T-helper 17 cell (primary cell): ENCODE measurements at regions not wholly inside any gene's neighbourhood (a gene's known extent, or its start where the extent isn't known, plus 50 kb on each side); places are given as distances from the start of the nearest gene placed in this dataset.

ENCODE experiments used
- ATAC-seq: fragments of 150-1000 bp; cut with Tn5 transposase; 2 replicates; pipeline ENCODE4 v1.10.0; 2021; ENCODE audit warnings: mild to moderate bottlenecking, moderate library complexity
- DNase-seq, 3 donors: peaks; one replicate each; pipeline versions ENCODE4 v3.0.0 to v3.0.0-alpha.2; 2020 to 2021
- H3K9me3 ChIP-seq: one replicate; pipeline ENCODE4 v1.7.0; 2013; ENCODE audit warnings: low read length, mild to moderate bottlenecking; ENCODE audit not compliant: control insufficient read depth, poor library complexity, severe bottlenecking
- H3K27ac Mint-ChIP-seq: one replicate; pipeline ENCODE4 v1.8.0; 2022; ENCODE audit warnings: mild to moderate bottlenecking, moderate library complexity, mixed read lengths
- H3K27me3 Mint-ChIP-seq: one replicate; pipeline ENCODE4 v1.8.0; 2022; ENCODE audit warnings: mixed read lengths
- H3K36me3 Mint-ChIP-seq: one replicate; pipeline ENCODE4 v1.8.0; 2022; ENCODE audit warnings: low read depth, mixed read lengths
- H3K4me1 Mint-ChIP-seq: one replicate; pipeline ENCODE4 v1.8.0; 2022; ENCODE audit warnings: mild to moderate bottlenecking, mixed read lengths
- H3K4me3 Mint-ChIP-seq: one replicate; pipeline ENCODE4 v1.8.0; 2022; ENCODE audit warnings: mild to moderate bottlenecking, moderate library complexity, mixed read lengths

GRCh38 chr14:104517867-104518266 is 61.7 kb upstream of the C14orf180 start:
- Mint-ChIP-seq H3K4me1 (no peaks in the 10 kb centered on the region), H3K36me3 (no peaks in the 10 kb centered on the region), H3K27ac (no peak overlapping the region), H3K4me3 (no peak overlapping the region), H3K27me3 (peaks cover 17% of the 10 kb centered on the region)
- no peak for DNase-seq
- no peaks in the 10 kb centered on the region for H3K9me3 ChIP-seq
- ATAC-seq: no peak

DNA sequence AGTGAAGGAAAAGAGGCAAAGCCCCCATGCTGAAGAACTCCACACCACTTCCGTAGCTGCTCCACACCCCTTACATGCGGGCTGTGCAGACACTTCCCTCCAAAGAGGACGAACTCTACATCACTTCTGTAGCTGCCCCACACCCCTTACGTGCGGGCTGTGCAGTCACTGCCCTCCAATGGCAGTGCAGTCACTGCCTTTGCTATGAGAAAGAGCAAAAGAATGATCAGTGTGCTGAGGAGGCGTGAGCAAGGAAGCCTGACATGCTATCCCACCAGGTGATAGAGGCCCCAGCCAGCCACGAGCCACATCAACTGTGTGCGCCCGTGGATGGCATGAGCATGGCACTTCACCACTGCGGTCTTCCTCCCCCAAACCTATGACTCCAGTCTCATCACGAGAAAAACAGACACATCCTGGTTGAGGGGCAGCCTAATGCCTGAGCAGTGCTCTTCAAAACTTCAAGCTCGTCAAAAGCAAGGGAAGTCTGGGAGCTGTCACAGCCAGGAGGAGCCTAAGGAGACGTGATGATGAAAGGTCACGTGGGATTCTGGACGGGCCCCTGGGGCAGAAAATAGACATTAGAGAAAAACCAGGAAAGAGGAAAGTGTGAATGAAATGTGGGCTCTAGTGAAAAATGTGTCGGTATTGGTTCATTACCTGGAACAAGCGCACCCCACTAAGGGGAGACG is 60.8 kb upstream of the C14orf180 start:
- DNase-seq (no peak), ATAC-seq (no peak)
- H3K4me3 Mint-ChIP-seq: peak overlapping the region; percentile 28
- H3K9me3 ChIP-seq: no peaks in the 10 kb centered on the region
- H3K27ac Mint-ChIP-seq: no peak overlapping the region
- H3K36me3 Mint-ChIP-seq: no peaks in the 10 kb centered on the region
- H3K27me3 Mint-ChIP-seq: peaks cover 17% of the 10 kb centered on the region
- no peaks in the 10 kb centered on the region for H3K4me1 Mint-ChIP-seq

DNA sequence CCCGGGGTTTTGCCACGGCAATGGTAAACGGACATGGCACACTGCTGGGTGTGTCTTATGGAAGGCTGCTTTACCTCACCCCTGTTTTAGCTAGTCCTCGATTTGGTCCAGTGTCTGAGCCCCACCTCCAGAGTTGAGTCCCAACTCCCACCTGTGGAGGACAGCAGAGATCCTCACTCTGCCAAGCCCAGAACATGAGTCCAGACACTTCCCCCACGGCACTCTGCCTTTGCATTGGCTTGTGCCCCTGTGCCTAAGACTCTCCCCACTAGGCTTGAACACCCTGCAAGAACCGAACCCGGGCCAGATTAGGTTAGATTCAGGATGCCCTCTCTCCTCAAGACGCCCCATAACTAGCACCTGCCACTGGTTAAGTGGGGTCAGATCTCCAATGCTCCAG is 59.8 kb upstream of the C14orf180 start:
- Mint-ChIP-seq H3K27ac (no peak overlapping the region), H3K27me3 (peaks cover 9% of the 10 kb centered on the region), H3K4me3 (no peak overlapping the region), H3K36me3 (no peaks in the 10 kb centered on the region), H3K4me1 (no peaks in the 10 kb centered on the region)
- DNase-seq (no peak), ATAC-seq (no peak)
- no peaks in the 10 kb centered on the region for H3K9me3 ChIP-seq

DNA sequence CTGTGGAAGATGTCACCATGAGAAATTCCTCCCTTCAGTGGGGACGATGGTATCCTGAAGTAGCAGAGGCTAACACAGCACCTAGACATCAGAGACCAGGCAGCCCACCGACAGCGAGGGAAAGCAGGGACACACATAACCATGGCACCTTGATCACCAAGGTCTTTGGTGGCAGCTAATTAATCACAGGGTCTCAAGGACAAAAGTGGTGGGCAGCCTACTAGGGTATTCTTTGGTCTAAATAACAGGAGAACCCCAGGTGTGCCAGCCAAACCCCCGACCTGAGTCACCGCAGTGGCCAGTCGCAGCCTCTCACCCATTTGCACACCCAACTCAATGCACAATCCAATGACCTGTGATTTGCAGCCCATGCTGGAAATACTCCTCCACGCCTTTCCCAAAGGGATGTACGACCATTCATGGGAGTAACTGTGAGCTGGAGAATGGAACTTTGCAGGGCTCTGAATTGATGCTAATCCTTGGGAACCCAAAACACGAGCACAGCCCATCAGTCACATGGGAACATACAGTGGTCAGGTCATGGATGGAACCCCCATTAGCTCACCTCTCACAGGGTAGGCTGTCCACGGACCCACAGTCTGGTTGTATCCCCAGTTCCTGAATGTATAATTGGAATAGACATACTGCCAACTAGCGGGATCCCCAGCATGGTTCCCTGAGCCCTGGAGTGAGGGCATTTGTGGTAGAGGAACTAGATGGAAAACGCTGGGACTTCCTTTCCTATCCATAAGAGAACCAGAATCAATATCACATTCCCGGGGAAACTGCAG is 58.7 kb upstream of the C14orf180 start:
- no peaks in the 10 kb centered on the region for H3K9me3 ChIP-seq
- H3K4me1 Mint-ChIP-seq: no peaks in the 10 kb centered on the region
- no peaks in the 10 kb centered on the region for H3K36me3 Mint-ChIP-seq
- peaks cover 5% of the 10 kb centered on the region for H3K27me3 Mint-ChIP-seq
- ATAC-seq (no peak), DNase-seq (no peak)
- H3K4me3 Mint-ChIP-seq: no peak overlapping the region
- no peak overlapping the region for H3K27ac Mint-ChIP-seq

DNA sequence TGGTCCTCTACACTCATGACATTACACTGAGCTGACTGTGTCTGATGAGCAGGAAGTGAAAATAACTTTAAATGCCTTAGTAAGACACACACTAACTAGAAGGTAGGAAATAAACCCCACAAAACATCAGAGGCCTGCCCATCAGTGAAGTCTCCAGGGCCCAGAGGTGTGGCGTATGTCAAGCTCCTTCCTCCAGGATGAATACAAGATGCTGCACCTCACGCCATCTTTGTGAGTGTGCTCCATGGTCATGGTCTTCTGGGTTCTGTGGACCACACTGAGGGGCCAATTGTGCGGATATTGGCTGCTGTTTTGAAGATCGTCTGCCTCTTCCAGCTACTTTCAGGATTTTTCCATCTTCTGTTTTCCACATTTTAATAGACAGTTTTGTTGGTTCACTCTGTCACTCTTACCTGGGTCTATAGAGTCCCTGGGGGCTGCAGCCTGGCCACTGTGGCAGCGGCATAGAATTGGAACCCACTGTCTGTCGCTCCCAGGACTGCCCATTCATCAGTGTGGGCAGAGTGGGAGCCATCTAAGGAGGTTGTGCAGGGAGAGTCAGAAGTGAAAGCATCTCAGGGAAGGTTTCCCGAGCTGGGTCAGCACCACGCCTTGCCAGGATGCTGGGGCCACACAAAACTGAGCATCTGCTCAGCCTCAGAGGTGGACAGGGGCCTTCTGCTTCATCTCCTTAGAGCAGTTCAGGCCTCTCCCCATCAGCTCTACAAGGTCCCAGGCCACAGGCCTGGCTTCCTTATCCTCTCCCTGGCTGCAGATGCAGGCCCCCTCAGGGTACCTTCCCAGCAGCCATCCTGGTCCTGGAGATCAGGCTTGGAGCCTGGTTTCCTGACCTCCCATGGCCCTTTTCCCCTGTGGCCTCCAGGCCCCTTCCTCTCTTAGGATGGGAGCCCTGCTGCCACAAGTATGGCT is 57.5 kb upstream of the C14orf180 start:
- ATAC-seq (no peak), DNase-seq (no peak)
- Mint-ChIP-seq H3K27ac (no peak overlapping the region), H3K36me3 (no peaks in the 10 kb centered on the region), H3K27me3 (peaks cover 5% of the 10 kb centered on the region), H3K4me3 (no peak overlapping the region), H3K4me1 (no peaks in the 10 kb centered on the region)
- no peaks in the 10 kb centered on the region for H3K9me3 ChIP-seq

DNA sequence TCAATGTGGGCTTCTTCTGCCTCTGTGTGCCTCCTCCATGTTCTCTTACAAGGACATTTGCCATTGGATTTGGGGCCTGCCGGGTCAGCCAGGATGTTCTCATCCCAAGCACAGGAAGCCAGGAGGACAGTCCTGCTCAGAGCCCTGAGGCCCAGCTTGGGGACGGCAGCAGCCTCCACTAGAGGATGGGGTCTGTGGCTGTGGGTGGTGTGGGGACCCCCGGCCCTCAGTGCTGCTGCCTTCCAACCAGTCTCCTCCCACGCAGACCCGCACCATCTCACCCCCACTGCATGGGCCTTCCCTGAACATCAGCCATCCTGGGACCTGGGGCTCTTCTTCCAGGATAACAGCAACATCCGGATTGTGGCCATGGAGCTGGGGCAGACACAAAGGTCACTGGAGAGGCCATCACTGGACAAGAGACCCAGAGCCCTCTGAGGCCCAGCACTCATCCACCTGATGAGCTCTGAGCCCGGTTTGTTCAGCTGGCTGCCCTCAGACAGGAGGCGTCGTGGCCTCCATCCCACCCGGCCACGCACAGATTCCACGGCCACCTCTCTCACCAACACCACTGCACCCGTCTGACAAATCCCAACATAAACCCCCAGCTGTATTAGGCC is 56.5 kb upstream of the C14orf180 start:
- Mint-ChIP-seq H3K27me3 (peaks cover 5% of the 10 kb centered on the region), H3K27ac (no peak overlapping the region), H3K36me3 (no peaks in the 10 kb centered on the region), H3K4me3 (no peak overlapping the region), H3K4me1 (no peaks in the 10 kb centered on the region)
- no peak for DNase-seq
- peaks cover 3% of the 10 kb centered on the region for H3K9me3 ChIP-seq
- no peak for ATAC-seq

DNA sequence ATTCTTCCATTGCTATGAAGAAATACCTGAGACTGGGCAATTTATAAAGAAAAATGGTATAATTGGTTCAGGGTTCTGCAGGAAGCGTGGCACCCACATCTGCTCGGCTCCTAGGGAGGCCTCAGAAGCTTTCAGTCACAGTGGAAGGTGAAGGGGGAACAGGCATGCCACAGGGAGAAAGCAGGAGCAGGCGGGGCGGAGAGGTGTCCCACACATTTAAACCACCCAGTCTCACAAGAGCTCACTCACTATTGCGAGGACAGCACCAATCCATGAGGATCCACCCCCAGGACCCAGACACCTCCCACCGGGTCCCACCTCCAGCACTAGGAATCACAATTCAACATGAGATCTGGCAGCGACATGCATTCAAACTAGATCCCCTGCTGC is 56.0 kb upstream of the C14orf180 start:
- ATAC-seq (no peak), DNase-seq (no peak)
- peaks cover 3% of the 10 kb centered on the region for H3K9me3 ChIP-seq
- Mint-ChIP-seq H3K36me3 (no peaks in the 10 kb centered on the region), H3K4me1 (no peaks in the 10 kb centered on the region), H3K4me3 (no peak overlapping the region), H3K27ac (no peak overlapping the region), H3K27me3 (peaks cover 5% of the 10 kb centered on the region)

DNA sequence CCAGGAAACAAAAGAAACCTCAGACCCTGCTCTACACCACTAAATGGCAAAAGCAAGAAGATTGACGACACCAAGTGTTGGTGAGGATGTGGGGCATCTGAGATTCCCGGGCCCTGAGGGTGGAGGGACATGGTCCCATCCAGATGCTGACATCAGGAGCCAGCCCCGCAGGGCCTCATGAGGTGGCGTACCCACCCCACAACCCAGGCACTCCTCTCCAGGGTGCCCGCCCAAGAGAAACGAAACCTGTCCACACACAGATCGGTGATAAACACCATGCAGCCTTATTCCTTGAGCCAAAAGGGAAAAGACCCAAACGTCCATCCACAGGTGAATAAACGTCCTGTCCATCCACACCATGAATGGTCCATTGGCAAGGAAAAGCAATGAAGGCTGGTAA is 54.8 kb upstream of the C14orf180 start:
- Mint-ChIP-seq H3K4me3 (no peak overlapping the region), H3K27me3 (no peaks in the 10 kb centered on the region), H3K4me1 (no peaks in the 10 kb centered on the region), H3K27ac (no peak overlapping the region), H3K36me3 (no peaks in the 10 kb centered on the region)
- ATAC-seq (no peak), DNase-seq (no peak)
- H3K9me3 ChIP-seq: peaks cover 3% of the 10 kb centered on the region

- Mint-ChIP-seq H3K4me3 (no peak overlapping the region), H3K27me3 (no peaks in the 10 kb centered on the region), H3K27ac (no peak overlapping the region), H3K36me3 (no peaks in the 10 kb centered on the region), H3K4me1 (no peaks in the 10 kb centered on the region)
- peaks cover 3% of the 10 kb centered on the region for H3K9me3 ChIP-seq
- DNase-seq: no peak
- no peak for ATAC-seq
Observed at GRCh38 chr14:104526723-104527645, 52.6 kb upstream of the C14orf180 start.

DNA sequence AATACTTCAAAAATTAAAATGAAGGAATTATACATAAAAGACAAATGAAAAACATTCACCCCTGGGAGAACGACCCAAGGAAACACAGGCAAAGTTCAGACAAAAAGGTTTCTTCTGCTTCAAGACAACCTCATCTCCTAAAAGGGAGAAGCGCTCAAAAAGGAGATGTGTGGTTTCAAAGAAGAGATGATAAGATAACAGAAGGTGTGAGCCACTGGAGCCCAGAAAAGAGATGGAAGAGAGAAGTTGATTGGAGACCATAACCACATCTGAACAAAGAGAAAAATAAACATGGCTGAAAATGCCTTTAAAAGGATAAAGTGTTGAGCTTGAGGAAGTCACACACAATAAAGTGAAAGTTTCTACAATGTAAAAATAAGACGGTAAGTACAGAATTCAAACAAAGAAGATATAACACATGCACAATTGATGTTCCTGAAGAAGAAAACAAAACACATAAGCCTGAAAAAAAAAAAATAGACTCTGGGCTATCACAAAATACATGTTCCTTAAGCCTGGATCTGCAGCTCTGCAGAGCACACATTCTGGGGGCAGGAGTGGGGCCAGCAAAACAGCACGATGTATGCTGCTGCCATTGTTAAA is 51.6 kb upstream of the C14orf180 start:
- DNase-seq: no peak

DNA sequence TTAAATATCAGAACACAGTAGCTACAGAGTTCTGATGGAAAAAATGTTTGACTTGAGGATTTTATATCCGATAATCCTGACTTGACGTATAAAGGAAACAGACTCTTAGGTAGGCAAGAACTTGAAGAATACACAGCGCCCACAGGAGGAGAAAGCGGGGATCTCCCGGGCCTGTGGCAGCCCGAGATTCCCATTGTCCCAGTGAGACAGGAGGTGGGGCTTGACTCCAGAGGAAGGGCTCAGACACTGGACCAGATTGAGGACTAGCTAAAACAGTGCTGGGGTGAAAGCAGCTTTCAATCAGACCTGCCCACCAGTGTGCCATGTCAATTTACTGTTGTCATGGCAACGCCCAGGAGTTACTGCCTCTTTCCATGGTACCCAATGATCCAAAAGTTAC is 51.1 kb upstream of the C14orf180 start:
- Mint-ChIP-seq H3K36me3 (no peaks in the 10 kb centered on the region), H3K27ac (no peak overlapping the region), H3K4me3 (no peak overlapping the region), H3K4me1 (no peaks in the 10 kb centered on the region), H3K27me3 (no peaks in the 10 kb centered on the region)
- peaks cover 3% of the 10 kb centered on the region for H3K9me3 ChIP-seq
- no peak for DNase-seq
- ATAC-seq: no peak

More for the DNA sequence above, 51.6 kb upstream of the C14orf180 start:
- Mint-ChIP-seq H3K27me3 (no peaks in the 10 kb centered on the region), H3K36me3 (no peaks in the 10 kb centered on the region), H3K27ac (no peak overlapping the region), H3K4me3 (no peak overlapping the region), H3K4me1 (no peaks in the 10 kb centered on the region)
- H3K9me3 ChIP-seq: peaks cover 3% of the 10 kb centered on the region
- ATAC-seq: no peak
